HG02885 (cell line): ENCODE measurements at regions not wholly inside any gene's neighbourhood (a gene's known extent, or its start where the extent isn't known, plus 50 kb on each side); places are given as distances from the start of the nearest gene placed in this dataset.

Source experiments
- ATAC-seq: cut with Tn5 transposase; IDR thresholded peaks from one replicate; pipeline ENCODE4 v1.9.1; 2021; ENCODE audit warnings: mild to moderate bottlenecking; ENCODE audit not compliant: unreplicated experiment, poor library complexity

GRCh38 chr5:68161156-68161555 lies 54.4 kb upstream of the PIK3R1 start:
- ATAC-seq = no peak

- ATAC-seq = no peak
Observed at GRCh38 chr5:68159224-68159951, 56.2 kb upstream of the PIK3R1 start.

- ATAC-seq = no peak
Observed at GRCh38 chr5:68155940-68156339, 59.6 kb upstream of the PIK3R1 start.

GRCh38 chr5:68154119-68154857 lies 61.3 kb upstream of the PIK3R1 start:
- no peak for ATAC-seq

GRCh38 chr5:68151812-68152211 lies 63.7 kb upstream of the PIK3R1 start:
- no peak for ATAC-seq

- ATAC-seq = peak; percentile 49
Observed at GRCh38 chr5:68149189-68149588, 66.4 kb upstream of the PIK3R1 start.

GRCh38 chr5:68148096-68148495 lies 67.5 kb upstream of the PIK3R1 start:
- no peak for ATAC-seq

GRCh38 chr5:68147659-68148058 lies 67.9 kb upstream of the PIK3R1 start:
- no peak for ATAC-seq

GRCh38 chr5:68141494-68141893 lies 74.1 kb upstream of the PIK3R1 start:
- ATAC-seq = peak; percentile 61

- ATAC-seq = peak; percentile 42
Observed at GRCh38 chr5:68140763-68141162, 74.8 kb upstream of the PIK3R1 start.

GRCh38 chr5:68139611-68140441 lies 75.7 kb upstream of the PIK3R1 start:
- ATAC-seq = no peak

- ATAC-seq = no peak
Observed at GRCh38 chr5:68137511-68138140, 77.9 kb upstream of the PIK3R1 start.

GRCh38 chr5:68134669-68135313 lies 80.8 kb upstream of the PIK3R1 start:
- no peak for ATAC-seq

GRCh38 chr5:68134033-68134668 lies 81.4 kb upstream of the PIK3R1 start:
- no peak for ATAC-seq

GRCh38 chr5:68130253-68130652 lies 85.3 kb upstream of the PIK3R1 start:
- ATAC-seq = no peak

GRCh38 chr5:68129364-68129763 lies 86.2 kb upstream of the PIK3R1 start:
- no peak for ATAC-seq

GRCh38 chr5:68126886-68127285 lies 88.7 kb upstream of the PIK3R1 start:
- no peak for ATAC-seq

GRCh38 chr5:68122439-68123328 lies 92.9 kb upstream of the PIK3R1 start:
- ATAC-seq = no peak
